BJ (cell line): ENCODE measurements at regions not wholly inside any gene's neighbourhood (a gene's known extent, or its start where the extent isn't known, plus 50 kb on each side); places are given as distances from the start of the nearest gene placed in this dataset.

ENCODE experiments used
- CTCF ChIA-PET: fragments of 350-600 bp; formaldehyde crosslinking; extraction: SDS; loops from one replicate; lab custom pipeline; 2021; ENCODE audit warnings: antibody characterized with exemption, inconsistent platforms; lab: Yijun Ruan, JAX
- POLR2A ChIA-PET: fragments of 300-600 bp; sonication (Branson Sonifier 250); formaldehyde crosslinking; extraction: SDS; loops from one replicate; lab custom pipeline; 2021; ENCODE audit warnings: antibody characterized with exemption; lab: Charles Lee
- DNase-seq: peaks from one replicate; pipeline ENCODE4 v3.0.0-alpha.2; 2011; ENCODE audit warnings: low read depth
- H3K27me3 ChIP-seq: 2 replicates; pipeline ENCODE4 v1.6.0; 2011; ENCODE audit warnings: low read length; ENCODE audit not compliant: control insufficient read depth, insufficient read depth
- H3K36me3 ChIP-seq: 2 replicates; pipeline ENCODE4 v1.5.1; 2011; ENCODE audit warnings: low read length; ENCODE audit not compliant: control insufficient read depth, insufficient read depth
- H3K4me3 ChIP-seq: 2 replicates; pipeline ENCODE4 v1.5.1; 2011; ENCODE audit warnings: low read depth, mild to moderate bottlenecking, control low read depth, low read length
- CTCF ChIP-seq: IDR thresholded peaks from 2 replicates; pipeline ENCODE4 v1.5.1; 2011; ENCODE audit warnings: low read depth, mild to moderate bottlenecking, control low read depth, inconsistent platforms, low read length, moderate library complexity; ENCODE audit not compliant: insufficient read depth

DNA sequence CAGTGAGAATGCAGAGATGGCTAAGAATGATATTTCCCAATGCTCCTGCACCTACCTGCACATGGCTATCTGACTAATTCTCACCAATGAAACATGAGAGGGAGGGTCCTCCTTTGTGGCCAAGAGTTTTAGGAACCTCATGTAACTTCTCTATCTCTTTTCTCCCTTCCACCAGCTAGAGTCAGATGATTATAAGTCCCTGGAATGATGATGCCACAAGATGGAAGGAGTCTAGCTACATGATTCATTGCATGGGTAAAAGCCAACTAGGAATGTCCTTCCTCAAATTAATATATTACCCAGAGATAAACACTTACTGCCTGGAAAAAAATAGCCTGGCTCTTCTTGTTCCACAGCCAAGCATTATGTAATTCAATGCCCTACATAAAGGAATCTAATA is 55.1 kb upstream of the AASS start:
- Histone ChIP-seq H3K4me3 (no peak overlapping the region), H3K27me3 (no peaks in the 10 kb centered on the region), H3K36me3 (no peaks in the 10 kb centered on the region)
- DNase-seq = no peak
- CTCF ChIA-PET = no interaction called here
- no peak for TF ChIP-seq CTCF
- POLR2A ChIA-PET = no interaction called here

DNA sequence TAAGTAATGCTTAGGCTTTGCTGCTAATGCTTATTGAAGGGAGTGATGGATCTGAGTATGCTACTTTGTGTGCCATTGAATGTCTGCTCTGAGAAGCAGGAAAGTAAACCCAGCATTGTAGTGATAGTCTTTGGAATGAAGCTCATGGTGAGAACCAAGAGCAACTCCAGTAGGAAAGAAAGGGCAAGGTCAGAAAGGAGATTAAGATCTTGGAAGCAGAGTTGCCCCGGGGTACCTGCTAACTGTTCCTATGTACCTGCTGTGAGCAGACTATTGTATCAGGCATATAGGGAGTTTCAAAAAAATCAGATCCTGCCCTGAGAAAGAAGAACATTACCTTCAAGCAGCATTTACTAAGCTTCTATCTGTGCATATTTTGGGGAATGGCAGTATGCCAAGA is 54.5 kb upstream of the AASS start:
- POLR2A ChIA-PET = no interaction called here
- TF ChIP-seq CTCF = no peak

More for the DNA sequence above, 54.5 kb upstream of the AASS start:
- Histone ChIP-seq H3K4me3 (no peak overlapping the region), H3K36me3 (no peaks in the 10 kb centered on the region), H3K27me3 (no peaks in the 10 kb centered on the region)
- CTCF ChIA-PET = interaction anchor here (1.1 kb wide), 1 partner anchor 43 kb away, joined by 3 read pairs; no protein-coding TSS in a partner anchor
- no peak for DNase-seq
